Vagina (tissue), 2 donors: ENCODE measurements at regions not wholly inside any gene's neighbourhood (a gene's known extent, or its start where the extent isn't known, plus 50 kb on each side); places are given as distances from the start of the nearest gene placed in this dataset.

ENCODE experiments used
- POLR2A ChIP-seq, 2 donors: fragments of 450-650 bp; IDR thresholded peaks; one replicate each; pipeline ENCODE4 v1.6.1; 2017; ENCODE audit warnings: antibody characterized with exemption in 2 of 2, mild to moderate bottlenecking in 2 of 2, moderate library complexity in 2 of 2
- POLR2AphosphoS5 ChIP-seq, 2 donors: sonication (generic); formaldehyde crosslinking; IDR thresholded peaks; one replicate each; pipeline ENCODE4 v1.9.0; 2017; ENCODE audit warnings: antibody characterized with exemption in 2 of 2, mild to moderate bottlenecking in 2 of 2, low read depth in 1 of 2; ENCODE audit not compliant: insufficient read depth in 1 of 2
- TF ChIP-seq, protein P1 (sequence below), 3 experiments: fragments of 450-650 bp in 2 of 3; fragments of 200-600 bp in 1 of 3; sonication (generic) in 1 of 3; IDR thresholded peaks; one replicate each; pipeline ENCODE4 v1.5.1; 2017 to 2019; ENCODE audit warnings: antibody characterized with exemption in 3 of 3, mild to moderate bottlenecking in 2 of 3, moderate library complexity in 2 of 3

- TF ChIP-seq, protein P1, sequence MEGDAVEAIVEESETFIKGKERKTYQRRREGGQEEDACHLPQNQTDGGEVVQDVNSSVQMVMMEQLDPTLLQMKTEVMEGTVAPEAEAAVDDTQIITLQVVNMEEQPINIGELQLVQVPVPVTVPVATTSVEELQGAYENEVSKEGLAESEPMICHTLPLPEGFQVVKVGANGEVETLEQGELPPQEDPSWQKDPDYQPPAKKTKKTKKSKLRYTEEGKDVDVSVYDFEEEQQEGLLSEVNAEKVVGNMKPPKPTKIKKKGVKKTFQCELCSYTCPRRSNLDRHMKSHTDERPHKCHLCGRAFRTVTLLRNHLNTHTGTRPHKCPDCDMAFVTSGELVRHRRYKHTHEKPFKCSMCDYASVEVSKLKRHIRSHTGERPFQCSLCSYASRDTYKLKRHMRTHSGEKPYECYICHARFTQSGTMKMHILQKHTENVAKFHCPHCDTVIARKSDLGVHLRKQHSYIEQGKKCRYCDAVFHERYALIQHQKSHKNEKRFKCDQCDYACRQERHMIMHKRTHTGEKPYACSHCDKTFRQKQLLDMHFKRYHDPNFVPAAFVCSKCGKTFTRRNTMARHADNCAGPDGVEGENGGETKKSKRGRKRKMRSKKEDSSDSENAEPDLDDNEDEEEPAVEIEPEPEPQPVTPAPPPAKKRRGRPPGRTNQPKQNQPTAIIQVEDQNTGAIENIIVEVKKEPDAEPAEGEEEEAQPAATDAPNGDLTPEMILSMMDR (IDR thresholded peaks at IDR 0.05) = no peak
- TF ChIP-seq POLR2A (IDR thresholded peaks at IDR 0.05) (no peak), POLR2AphosphoS5 (IDR thresholded peaks at IDR 0.05; ENCODE audit: insufficient read depth in 1 of 2, low read depth in 1 of 2) (no peak)
Observed at GRCh38 chr18:57885931-57886330, 82.8 kb upstream of the ATP8B1 start.
